ENCODE measurements at regions not wholly inside any gene's neighbourhood (a gene's known extent, or its start where the extent isn't known, plus 50 kb on each side); places are given as distances from the start of the nearest gene placed in this dataset.

- Histone ChIP-seq H3K27ac (ENCODE audit: low read depth in 2 of 2, low read length in 1 of 2) (no peak overlapping the region), H3K4me1 (ENCODE audit: control insufficient read depth in 1 of 2, insufficient read depth in 2 of 2, low read depth in 1 of 2, low read length in 1 of 2) (no peaks in the 10 kb centered on the region), H3K27me3 (ENCODE audit: insufficient read depth) (no peaks in the 10 kb centered on the region), H3K4me3 (ENCODE audit: low read depth in 2 of 2, low read length in 1 of 2) (no peak overlapping the region), H3K4me2 (no peak overlapping the region), H2AFZ (ENCODE audit: low read depth) (no peak overlapping the region), H3K9ac (no peak overlapping the region), H4K20me1 (ENCODE audit: insufficient read depth) (no peaks in the 10 kb centered on the region), H3K9me3 (no peaks in the 10 kb centered on the region), H3F3A (replicated peaks; ENCODE audit: insufficient read depth) (no peaks in the 10 kb centered on the region), H3K79me2 (ENCODE audit: insufficient read depth) (no peaks in the 10 kb centered on the region), H3K9me2 (no peaks in the 10 kb centered on the region), H3K36me3 (replicated peaks in 1 of 2; ENCODE audit: control insufficient read depth in 1 of 2, insufficient read depth in 2 of 2, low read length in 1 of 2) (no peaks in the 10 kb centered on the region)
- ChIA-PET CTCF (no interaction called here), POLR2A (no interaction called here)
- no peak for DNase-seq
- no peak for TF ChIP-seq SMC3 (IDR thresholded peaks at IDR 0.05; ENCODE audit: low read depth, low read length)
- TF ChIP-seq ZBTB33 (IDR thresholded peaks at IDR 0.05; ENCODE audit: borderline replicate concordance, low read depth): no peak
- TF ChIP-seq NFIC (IDR thresholded peaks at IDR 0.05; ENCODE audit: borderline replicate concordance): no peak
- TF ChIP-seq TCF12 (IDR thresholded peaks at IDR 0.05): no peak
- TF ChIP-seq EZH2phosphoT487 (IDR thresholded peaks at IDR 0.05; ENCODE audit: borderline replicate concordance, low read depth): no peak
- TF ChIP-seq GATA2 (CRISPR knock-in tag; IDR thresholded peaks at IDR 0.05): no peak
- no peak for TF ChIP-seq RFX5 (IDR thresholded peaks at IDR 0.05; ENCODE audit: low read length)
- TF ChIP-seq FOXJ3 (CRISPR knock-in tag; IDR thresholded peaks at IDR 0.05): no peak
- WGBS (ENCODE audit: low lambda C conversion rate): 0% methylated on average over 3 of the region's 3 CpGs
Observed at GRCh38 chr18:1527805-1528204, 623.1 kb downstream of the ADCYAP1 start.

- TF ChIP-seq TEAD4 (IDR thresholded peaks at IDR 0.05; ENCODE audit: borderline replicate concordance, insufficient read depth) (no peak), GATA2 (CRISPR knock-in tag; IDR thresholded peaks at IDR 0.05) (no peak), POLR2AphosphoS5 (IDR thresholded peaks at IDR 0.05; ENCODE audit: low read depth, low read length) (no peak), RCOR1 (IDR thresholded peaks at IDR 0.05; ENCODE audit: low read length) (no peak), RFX5 (IDR thresholded peaks at IDR 0.05; ENCODE audit: low read length) (no peak), MAX (IDR thresholded peaks at IDR 0.05; ENCODE audit: low read depth) (no peak), SMC3 (IDR thresholded peaks at IDR 0.05; ENCODE audit: low read depth, low read length) (no peak), RAD21 (IDR thresholded peaks at IDR 0.05; ENCODE audit: low read length) (no peak), FOXM1 (IDR thresholded peaks at IDR 0.05; ENCODE audit: low read depth) (no peak), USF2 (IDR thresholded peaks at IDR 0.05; ENCODE audit: borderline replicate concordance, low read depth, low read length) (no peak), RXRA (IDR thresholded peaks at IDR 0.05; ENCODE audit: borderline replicate concordance, low read depth) (no peak), JUND (IDR thresholded peaks at IDR 0.05) (no peak), YY1 (IDR thresholded peaks at IDR 0.05; ENCODE audit: low read depth) (no peak), CHD2 (IDR thresholded peaks at IDR 0.05; ENCODE audit: low read length, partially characterized antibody) (no peak), IRF3 (IDR thresholded peaks at IDR 0.05; ENCODE audit: low read depth, low read length) (no peak), TCF12 (IDR thresholded peaks at IDR 0.05) (no peak), PBX3 (IDR thresholded peaks at IDR 0.05) (no peak), FOSL2 (IDR thresholded peaks at IDR 0.05; ENCODE audit: borderline replicate concordance, low read depth) (no peak)
Observed at GRCh38 chr18:1528447-1528846, 623.8 kb downstream of the ADCYAP1 start.

More at GRCh38 chr18:1528447-1528846, 623.8 kb downstream of the ADCYAP1 start:
- Histone ChIP-seq H3K4me2 (no peak overlapping the region), H3K4me1 (ENCODE audit: control insufficient read depth in 1 of 2, insufficient read depth in 2 of 2, low read depth in 1 of 2, low read length in 1 of 2) (no peaks in the 10 kb centered on the region), H3K79me2 (ENCODE audit: insufficient read depth) (no peaks in the 10 kb centered on the region), H3K27ac (ENCODE audit: low read depth in 2 of 2, low read length in 1 of 2) (no peak overlapping the region), H3K9ac (no peak overlapping the region), H3K9me2 (no peaks in the 10 kb centered on the region), H3K4me3 (ENCODE audit: low read depth in 2 of 2, low read length in 1 of 2) (no peak overlapping the region), H3K36me3 (replicated peaks in 1 of 2; ENCODE audit: control insufficient read depth in 1 of 2, insufficient read depth in 2 of 2, low read length in 1 of 2) (no peaks in the 10 kb centered on the region), H3K27me3 (ENCODE audit: insufficient read depth) (no peaks in the 10 kb centered on the region), H3F3A (replicated peaks; ENCODE audit: insufficient read depth) (no peaks in the 10 kb centered on the region), H4K20me1 (ENCODE audit: insufficient read depth) (no peaks in the 10 kb centered on the region), H3K9me3 (no peaks in the 10 kb centered on the region), H2AFZ (ENCODE audit: low read depth) (no peak overlapping the region)
- CTCF ChIA-PET: no interaction called here
- POLR2A ChIA-PET: no interaction called here
- DNase-seq: no peak
- WGBS (ENCODE audit: low lambda C conversion rate): 0% methylated on average over 1 of the region's 1 CpG

Data from SK-N-SH (cell line).